Activated T-cell treated with anti-CD3 and anti-CD28 coated beads, Interleukin-2, amount 50 U/mL, for 48 hours (primary cell): ENCODE measurements at regions not wholly inside any gene's neighbourhood (a gene's known extent, or its start where the extent isn't known, plus 50 kb on each side); places are given as distances from the start of the nearest gene placed in this dataset.
"Not testable (repeated sequence)": the region's sequence is repeated elsewhere in the genome, so short reads cannot be mapped to it uniquely, and the experiment has no call there.

Experiments used
- DNase-seq, 2 experiments: peaks; one replicate each; pipeline ENCODE4 v3.0.0-alpha.2; 2020

DNA sequence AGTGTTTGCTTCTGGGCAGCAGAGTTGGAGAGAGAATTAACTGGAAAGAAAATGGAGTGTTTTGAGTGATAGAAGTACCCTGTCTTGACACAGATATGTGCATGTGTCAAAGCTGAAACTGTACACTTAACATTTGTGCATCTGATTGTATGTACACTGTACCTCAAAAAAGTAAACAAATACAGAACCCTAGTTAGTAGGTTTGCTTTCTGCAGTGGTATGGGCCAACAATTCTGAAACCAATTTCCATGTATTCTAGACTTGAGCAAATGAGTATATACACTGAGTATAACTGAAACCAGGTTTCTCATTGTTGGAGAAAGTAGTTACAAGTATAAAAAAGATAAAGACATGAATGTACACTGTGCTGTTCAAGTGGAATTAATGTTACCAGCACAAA, 52.4 kb downstream of the ELAPOR2 start:
- no peak for DNase-seq

DNA sequence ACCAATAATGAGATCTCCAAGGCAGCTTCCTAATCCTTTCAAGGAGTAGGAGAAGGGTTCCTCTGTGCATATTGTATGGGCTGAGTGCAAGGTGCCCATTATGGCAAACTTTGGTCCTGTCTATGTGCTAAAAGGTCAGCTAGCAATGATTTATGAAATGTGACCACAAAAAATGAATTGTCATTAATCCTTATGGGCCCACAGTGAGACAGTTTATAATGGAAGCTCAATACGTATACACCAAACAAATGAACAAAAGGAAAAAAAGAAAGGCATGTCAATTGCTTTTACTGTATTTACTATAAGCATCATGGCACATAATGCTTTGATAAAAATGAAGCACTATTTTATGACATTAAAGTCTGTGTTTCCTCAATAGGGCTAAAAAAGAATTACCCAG, 54.5 kb downstream of the ELAPOR2 start:
- no peak for DNase-seq

DNA sequence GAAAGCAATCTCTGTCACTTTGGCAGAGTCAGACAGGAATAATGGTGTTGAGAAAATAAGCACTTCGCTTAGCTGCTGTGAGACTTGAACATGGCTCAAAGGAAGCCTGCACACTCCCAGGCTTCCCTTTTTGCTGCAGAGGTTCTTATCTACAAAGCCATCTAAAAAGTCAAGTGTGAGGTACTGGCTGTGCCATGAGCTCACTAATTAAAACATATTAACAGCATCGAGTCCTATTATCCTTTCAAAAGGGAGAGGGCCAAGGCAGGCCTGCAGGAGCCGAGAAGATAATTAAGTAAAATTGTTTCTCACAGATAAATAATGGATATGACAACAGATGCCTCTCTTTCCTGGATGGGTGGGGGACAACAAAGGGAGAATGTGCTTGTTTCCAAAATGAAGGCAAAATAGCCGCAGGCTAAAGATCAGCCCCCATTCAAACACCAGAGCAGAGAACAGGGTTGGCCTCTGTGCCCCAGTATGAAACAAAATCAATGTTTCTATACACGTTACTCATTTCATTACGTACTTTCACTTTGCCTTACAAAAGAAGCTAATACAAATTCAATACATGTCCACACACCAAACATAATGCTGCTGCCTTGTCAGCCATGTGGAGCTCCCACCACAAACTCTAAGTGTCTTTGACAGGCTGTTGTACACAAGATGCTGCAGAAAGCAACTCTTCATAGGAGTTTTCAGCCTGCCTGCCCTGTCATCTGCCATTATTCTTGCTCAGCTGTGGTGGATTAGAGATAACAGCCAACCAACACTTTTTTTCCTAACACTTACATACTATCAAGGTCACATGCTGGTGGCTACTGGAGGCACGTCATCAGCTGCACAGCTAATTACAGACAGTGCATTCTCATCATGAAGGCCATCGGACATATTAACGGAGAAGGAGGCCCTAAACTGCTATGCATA, 55.3 kb downstream of the ELAPOR2 start:
- no peak for DNase-seq

DNA sequence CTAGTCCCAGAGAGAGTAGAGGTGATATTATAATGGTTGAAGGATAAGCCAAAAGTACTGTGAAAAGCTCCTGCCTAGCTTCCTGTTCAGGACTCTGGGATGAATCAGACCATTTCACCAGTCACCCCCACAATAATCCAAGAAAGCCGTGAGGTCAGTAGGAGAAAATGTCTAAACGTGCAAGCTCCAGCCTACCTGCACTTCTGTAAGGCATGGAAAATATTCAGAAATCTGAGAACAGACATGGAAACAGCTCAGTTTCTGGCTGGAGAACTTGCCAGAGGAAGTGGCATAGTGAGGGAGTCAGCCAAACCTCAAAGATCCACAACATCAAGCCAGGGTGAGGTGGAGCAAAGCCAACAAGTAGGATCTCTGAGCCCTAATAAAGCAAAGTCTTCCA, 58.2 kb downstream of the ELAPOR2 start:
- DNase-seq: no peak

DNA sequence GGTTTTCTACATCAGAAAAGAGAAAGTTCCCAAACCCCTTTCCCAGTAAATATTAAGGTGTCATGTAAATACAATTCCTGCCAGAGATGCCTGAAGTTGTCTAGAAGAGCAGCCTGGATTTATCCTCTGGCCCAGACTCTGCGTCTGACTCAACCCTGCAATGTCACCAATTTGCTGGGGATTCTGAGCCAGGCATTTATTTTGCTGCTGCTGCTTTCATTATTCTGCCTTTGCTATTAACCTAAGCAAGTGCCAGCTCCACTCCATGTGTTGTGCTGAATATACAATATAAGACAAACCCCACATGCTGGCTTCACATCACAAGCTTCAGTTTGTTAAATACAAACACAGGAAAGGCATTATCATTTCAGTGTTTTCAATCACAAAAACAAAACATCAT, 59.1 kb downstream of the ELAPOR2 start:
- DNase-seq: no peak

DNA sequence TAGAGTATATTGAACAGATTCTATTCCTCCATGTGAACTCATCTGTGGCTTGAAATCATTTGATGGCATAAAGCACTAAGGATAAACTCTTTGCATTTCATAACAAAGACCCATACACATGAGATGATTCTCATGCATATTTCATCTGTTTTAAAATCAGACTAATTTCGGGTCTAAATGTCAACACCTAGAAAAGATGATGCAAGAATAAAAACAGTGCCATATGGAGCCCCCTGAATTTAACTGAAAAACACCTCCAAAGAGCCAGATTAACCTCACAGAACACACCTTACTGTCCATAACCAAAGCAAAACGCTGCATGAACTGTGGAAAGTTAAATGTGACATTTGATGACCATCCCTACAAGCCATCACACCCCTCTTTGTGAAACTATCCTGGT, 59.7 kb downstream of the ELAPOR2 start:
- no peak for DNase-seq

DNA sequence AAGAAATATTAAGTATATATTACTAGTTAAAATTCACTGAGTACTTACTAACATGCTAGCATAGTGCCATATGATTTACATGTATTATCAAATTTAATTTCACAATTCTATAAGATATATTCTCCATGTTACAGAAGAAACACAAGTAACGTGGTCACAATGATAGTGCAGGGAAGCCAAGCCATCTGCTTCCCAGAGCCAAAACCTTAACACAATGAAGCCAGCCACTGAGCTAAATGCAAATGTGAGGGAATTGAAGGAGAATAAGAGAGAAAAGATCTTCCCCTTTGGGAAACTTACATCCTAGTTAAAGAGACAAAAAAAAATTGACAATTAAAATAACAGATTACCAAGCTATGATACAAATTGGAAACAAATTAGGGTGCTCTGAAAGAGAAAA, 63.6 kb downstream of the ELAPOR2 start:
- DNase-seq: no peak

DNA sequence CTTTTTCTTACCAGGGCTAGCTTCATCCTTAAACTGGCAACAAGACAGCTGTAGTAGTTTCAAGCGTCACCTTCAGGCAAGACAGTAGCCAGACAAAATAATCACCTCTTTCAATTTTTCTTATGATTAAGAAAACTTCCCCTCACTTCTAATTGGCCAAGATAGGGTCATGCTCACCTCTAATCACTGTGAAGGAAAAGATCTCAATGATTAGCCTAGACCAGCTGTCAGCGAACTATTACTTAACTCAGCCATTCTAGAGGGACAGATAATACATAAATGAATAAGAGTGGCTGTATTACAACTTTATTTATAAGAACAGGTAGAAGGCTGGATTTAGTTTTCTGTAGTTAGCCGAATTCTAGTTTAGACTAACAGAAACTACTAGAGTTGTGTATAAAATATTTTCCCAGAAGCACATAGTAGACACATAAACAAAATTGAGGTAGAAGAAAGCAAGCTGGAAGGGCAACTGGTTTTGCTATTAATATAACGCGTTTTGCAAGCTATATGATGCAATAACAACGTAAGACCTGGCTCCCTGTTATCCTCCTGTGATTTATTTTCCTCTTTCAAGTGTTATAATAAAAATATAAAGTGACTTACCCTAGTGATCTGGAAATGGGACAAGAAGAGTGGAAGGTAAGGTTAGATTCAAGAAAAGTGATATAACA, 64.3 kb downstream of the ELAPOR2 start:
- DNase-seq: no peak

DNA sequence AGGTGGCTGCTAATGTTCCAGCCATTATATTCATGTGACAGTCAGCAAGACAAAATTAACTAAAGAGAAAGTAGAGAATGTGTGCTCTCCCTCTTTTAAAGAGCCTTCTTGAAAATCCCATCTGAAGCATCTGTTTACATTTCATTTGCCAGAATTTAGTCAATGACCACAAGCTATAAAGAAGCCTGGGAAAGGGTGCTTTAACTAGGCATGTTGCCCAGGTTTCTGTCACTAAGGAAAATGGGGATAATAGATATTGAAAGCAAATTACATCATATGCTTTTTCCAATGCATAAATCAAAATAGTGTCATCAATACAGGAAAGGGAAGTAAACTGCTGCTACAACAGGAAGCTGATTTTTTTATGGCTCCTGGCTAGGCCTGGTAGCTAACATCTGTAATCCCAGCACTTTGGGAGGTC, 67.7 kb downstream of the ELAPOR2 start:
- no peak for DNase-seq

DNA sequence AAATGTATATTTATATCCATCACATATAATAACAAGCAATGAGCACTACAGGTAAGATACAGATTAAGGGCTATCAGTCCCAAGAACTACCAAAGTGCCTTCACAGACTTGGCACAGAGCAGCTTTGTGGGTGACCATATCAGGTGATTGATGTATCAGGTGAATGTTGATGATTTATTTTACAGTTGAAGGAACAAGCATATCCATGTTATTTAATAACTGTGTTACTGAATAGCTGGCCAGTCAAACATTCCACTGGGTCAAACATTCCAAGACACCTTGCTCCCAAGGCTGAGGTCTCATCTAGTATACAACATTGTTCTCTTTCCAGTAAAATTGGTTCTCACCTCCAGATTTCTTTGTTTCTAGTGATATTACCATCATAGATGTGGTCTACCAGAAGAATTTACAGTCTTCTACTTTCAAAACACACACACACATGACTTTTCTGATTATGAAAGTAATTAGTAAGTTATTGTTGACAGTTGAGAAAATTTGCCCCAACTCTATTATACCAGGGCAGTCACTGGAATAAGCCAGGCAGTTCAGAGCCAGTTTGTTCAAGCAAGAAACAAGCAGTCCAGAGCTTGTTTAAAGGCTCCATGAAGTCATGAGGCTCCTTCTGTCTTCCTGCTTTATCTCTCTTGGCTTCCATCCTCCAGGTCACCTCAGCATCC, 68.2 kb downstream of the ELAPOR2 start:
- DNase-seq: no peak

DNA sequence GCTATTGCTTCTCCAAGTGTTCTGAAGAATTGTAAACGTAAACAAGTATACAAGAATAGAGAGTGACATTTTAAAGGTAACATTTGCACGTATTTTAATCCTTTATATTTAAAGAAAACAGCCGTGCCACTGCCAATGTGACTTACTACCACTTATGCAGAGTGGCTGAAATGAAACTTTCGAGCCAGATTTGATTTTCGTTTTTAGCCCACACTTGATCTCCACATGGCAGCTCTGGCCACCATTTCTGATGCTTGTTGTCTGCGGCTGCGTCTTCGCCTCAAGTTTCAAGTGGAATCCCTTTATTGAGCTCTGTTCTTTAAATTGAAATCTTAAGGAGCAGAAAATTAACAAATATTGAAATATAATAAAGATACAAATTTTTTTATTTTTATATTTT, 70.0 kb downstream of the ELAPOR2 start:
- DNase-seq: no peak

DNA sequence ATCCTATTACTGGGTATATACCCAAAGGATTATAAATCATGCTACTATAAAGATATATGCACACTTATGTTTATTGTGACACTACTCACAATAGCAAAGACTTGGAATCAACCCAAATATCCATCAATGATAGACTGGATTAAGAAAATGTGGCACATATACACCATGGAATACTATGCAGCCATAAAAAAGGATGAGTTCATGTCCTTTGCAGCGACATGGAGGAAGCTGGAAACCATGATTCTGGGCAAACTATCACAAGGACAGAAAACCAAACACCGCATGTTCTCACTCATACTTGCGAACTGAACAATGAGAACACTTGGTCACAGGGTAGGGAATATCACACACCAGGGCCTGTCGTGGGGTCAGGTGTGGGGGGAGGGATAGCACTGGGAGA, 71.6 kb downstream of the ELAPOR2 start:
- DNase-seq: not testable (repeated sequence)

DNA sequence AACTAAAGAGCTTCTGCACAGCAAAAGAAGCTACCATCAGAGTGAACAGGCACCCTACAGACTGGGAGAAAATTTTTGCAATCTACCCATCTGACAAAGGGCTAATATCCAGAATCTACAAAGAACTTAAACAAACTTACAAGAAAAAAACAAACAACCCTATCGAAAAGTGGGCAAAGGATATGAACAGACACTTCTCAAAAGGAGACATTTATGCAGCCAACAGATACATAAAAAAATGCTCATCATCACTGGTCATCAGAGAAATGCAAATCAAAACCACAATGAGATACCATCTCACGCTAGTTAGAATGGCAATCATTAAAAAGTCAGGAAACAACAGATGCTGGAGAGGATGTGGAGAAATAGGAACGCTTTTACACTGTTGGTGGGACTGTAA, 72.1 kb downstream of the ELAPOR2 start:
- not testable (repeated sequence) for DNase-seq

DNA sequence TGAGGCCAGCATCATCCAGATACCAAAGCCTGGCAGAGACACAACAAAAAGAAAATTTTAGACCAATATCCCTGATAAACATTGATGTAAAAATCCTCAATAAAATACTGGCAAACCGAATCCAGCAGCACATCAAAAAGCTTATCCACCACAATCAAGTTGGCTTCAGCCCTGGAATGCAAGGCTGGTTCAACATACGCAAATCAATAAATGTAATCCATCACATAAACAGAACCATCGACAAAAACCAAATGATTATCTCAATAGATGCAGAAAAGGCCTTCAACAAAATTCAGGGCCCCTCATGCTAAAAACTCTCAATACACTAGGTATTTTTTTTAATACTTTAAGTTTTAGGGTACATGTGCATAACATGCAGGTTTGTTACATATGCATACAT, 74.1 kb downstream of the ELAPOR2 start:
- DNase-seq: not testable (repeated sequence)

DNA sequence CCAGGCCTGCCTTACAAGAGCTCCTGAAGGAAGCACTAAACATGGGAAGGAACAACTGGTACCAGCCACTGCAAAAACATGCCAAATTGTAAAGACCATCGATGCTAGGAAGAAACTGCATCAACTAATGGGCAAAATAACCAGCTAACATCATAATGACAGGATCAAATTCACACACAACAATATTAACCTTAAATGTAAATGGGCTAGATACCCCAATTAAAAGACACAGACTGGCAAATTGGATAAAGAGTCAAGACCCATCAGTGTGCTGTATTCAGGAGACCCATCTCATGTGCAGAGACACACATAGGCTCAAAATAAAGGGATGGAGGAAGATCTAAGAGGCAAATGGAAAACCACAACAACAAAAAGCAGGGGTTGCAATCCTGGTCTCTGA, 75.8 kb downstream of the ELAPOR2 start:
- DNase-seq: not testable (repeated sequence)

DNA sequence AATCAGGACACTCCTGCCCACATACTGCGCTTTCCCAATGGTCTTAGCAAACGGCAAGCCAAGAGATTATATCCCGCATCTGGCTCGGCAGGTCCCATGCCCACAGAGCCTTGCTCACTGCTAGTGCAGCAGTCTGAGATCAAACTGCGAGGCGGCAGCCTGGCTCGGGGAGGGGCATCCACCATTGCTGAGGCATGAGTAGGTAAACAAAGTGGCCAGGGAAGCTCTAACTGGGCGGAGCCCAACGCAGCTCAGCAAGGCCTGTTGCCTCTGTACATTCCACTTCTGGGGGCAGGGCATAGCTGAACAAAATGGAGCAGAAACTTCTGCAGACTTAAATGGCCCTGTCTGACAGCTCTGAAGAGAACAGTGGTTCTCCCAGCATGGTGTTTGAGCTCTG, 77.5 kb downstream of the ELAPOR2 start:
- not testable (repeated sequence) for DNase-seq

DNA sequence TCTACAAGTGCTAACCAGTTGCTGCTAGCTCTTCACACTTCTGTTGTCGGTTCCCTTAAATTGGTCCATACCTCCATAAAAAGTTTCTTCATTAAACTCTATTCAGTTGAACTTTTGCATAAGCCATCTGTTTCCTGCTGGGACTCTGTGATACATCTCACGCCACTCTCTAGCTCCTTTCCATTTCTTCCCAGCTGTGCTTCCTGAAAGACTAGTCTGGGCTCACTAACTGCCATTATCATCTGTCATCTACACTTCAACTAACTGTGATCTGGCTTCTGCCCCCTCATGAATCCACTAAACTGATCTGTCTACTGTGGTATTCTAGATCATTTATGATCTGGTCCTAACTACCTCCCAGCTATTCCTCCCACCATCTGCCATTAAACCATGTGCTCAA, 78.3 kb downstream of the ELAPOR2 start:
- DNase-seq: no peak

DNA sequence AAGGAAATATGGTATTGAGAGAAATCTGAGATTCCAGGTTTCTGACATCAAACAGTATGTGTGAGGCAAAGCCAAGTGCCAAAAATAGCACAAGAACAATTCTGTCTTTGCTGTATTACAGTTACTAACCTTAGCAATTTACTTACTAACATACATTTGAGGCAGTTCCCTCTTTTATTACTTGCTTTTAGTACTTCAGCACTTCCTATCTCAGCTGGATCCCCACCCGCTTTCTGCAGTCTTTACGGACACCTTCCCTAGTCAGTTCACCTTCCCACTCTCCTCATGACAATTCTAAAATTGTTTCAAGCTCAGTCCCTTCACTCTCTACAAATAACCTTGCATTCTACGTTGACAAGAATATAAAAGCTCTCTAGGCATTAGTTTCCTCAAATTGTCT, 79.2 kb downstream of the ELAPOR2 start:
- DNase-seq: no peak

DNA sequence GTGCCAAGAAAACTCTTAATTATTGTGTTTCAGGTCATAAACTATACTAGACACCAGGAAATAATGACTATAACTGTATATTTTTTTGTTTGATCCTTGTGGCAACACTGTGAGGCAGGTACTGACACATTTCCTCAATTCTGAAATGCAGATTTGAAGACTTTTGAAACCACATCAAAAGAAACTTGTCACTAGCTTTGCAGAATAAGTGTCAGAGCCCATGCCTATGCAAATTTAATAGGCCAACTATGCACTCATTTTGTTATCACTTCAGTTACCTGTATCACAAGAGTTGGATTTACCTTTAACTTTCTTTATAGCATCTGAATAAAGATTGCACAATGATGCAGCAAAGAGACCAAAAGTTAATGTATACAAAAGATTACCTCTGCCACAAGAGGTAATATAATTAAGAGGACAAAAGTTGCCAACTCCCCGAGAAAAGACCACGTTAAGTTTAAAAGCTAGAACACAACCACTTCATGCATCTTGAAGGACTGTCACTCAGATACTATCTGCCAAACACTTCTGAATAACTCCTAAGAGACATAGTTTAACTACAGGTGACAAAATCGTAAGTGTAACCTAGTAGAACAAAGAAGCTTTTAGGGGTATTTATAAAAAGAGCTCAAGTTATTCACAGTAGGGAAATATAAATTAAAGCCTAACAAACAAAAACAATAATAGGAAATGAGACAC, 80.5 kb downstream of the ELAPOR2 start:
- DNase-seq: no peak

DNA sequence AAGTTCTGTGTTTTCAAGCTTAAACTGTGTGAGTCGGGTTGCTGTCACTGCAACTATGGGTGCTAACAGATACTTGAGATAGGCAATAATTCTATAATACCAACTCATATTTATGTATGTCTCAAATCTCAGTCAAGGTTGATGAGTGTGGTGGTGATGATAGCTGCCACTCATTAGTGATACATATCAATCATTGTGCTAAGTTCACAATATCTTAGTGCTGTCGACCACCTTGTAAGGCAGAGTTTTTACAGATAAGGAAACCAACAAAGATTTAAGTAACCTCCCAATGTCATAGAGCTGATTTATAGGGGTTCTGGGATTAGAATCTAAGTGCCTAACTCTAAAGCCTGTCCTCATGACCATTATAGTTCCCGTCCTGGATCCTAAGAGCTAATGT, 82.5 kb downstream of the ELAPOR2 start:
- no peak for DNase-seq

DNA sequence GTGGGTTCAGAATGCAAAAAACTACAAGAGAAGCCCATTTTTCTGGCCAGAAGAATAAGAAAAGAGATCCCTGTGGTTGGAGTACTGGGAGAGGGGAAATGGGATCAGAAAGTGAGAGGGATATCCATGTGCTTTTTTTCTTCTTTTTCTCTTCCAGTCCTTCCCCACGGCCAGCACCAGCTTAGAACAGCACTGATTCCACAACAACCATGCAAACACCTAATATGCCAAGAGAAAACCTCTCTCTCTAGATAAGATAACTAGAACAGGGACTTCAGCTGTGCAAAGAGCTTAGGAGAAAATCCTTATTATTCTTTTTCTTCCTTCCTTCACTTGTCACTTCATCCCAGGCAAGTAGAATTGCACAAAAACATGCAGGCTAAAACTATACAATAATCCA, 83.5 kb downstream of the ELAPOR2 start:
- no peak for DNase-seq

DNA sequence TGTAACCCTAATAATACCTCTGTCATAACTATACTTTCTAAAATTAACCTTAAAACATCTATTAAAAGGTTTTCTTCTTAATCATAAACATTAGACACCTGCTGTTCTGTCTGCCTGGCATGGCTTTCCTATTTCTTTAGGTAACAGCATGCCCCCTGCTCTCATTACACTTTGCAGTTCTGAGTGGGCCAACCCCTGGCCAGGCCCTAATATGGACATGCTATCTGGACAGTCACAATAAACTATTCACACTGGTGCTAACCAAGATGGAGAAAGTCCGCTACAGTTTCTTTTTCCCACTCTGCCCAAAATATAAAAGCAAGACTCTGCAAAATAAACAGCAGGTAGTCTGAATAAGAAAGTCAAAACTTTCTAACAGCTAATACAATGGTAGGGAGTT, 84.0 kb downstream of the ELAPOR2 start:
- no peak for DNase-seq

DNA sequence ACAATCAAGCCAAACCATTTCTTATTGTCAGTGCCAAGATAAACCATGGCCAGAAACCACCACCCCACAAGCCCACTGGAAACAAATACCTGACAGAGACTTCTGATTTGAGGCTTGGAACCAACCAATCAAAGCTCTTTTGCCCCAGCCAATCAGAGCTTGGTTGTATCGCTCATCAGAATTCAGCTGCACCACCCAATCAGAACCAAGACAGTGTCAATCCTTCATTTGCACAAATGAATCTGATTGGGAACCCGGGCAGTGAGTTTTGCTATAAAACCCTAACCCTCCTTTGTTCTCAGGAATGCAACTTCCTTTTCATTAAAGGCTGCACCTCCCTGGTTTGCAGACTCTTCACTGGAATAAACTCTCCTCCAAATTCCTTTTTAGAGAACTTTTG, 87.4 kb downstream of the ELAPOR2 start:
- no peak for DNase-seq
